Gastrocnemius medialis (tissue), 4 donors: ENCODE measurements at regions not wholly inside any gene's neighbourhood (a gene's known extent, or its start where the extent isn't known, plus 50 kb on each side); places are given as distances from the start of the nearest gene placed in this dataset.

Experiments used
- CTCF ChIP-seq, 5 experiments: fragments of 450-650 bp in 3 of 5; fragments of 200-600 bp in 2 of 5; sonication (generic) in 2 of 5; IDR thresholded peaks in 4 of 5; conservative IDR thresholded peaks in 1 of 5; 1 replicate in 4 of 5; 2 replicates in 1 of 5; pipeline ENCODE4 v1.5.1; 2016 to 2019; ENCODE audit warnings: antibody characterized with exemption in 5 of 5, mild to moderate bottlenecking in 3 of 5, moderate library complexity in 3 of 5
- POLR2A ChIP-seq, 2 donors: fragments of 450-650 bp; IDR thresholded peaks; one replicate each; pipeline ENCODE4 v1.6.1; 2017; ENCODE audit warnings: antibody characterized with exemption in 2 of 2, mild to moderate bottlenecking in 2 of 2, moderate library complexity in 2 of 2

DNA sequence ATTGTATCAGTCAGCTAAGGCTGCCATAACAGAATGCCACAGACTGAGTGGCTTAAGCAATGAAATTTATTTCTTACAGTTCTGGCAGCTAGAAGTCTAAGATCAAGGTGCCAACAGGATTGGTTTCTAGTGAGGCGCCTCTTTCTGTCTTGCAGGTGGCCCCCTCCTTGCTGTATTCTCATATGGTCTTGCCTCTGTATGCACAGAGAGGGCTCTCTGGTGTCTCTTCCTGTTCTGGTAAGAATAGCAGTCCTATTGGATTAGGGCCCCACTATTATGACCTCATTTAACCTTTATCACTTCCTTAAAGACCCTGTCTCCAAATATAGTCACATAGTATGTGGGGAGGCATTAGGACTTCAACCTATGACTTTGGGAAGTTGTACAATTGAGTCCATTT is 253.9 kb downstream of the EDEM1 start:
- TF ChIP-seq CTCF (IDR thresholded peaks at IDR 0.05 in 4 of 5, conservative IDR thresholded peaks at IDR 0.05 in 1 of 5) (no peak), POLR2A (IDR thresholded peaks at IDR 0.05) (no peak)
